PC-9 (cell line): ENCODE measurements at regions not wholly inside any gene's neighbourhood (a gene's known extent, or its start where the extent isn't known, plus 50 kb on each side); places are given as distances from the start of the nearest gene placed in this dataset.

Source experiments
- BruUV-seq: library from RNA; stranded (reverse); fragments of 400-500 nt; replicated peaks from 2 replicates; lab custom pipeline; 2021; lab: Mats Ljungman, UMichigan
- CTCF ChIA-PET: fragments of 300-600 bp; sonication (Branson Sonifier 250); formaldehyde crosslinking; loops from one replicate; lab custom pipeline; 2022; ENCODE audit warnings: antibody characterized with exemption; lab: Charles Lee
- POLR2A ChIA-PET: fragments of 300-600 bp; sonication (Branson Sonifier 250); formaldehyde crosslinking; loops from one replicate; lab custom pipeline; 2022; ENCODE audit warnings: antibody characterized with exemption; ENCODE audit not compliant: unreplicated experiment; lab: Charles Lee
- DNase-seq, 2 experiments: peaks; one replicate each; pipeline versions ENCODE4 v3.0.0 to v3.0.0-alpha.2; 2015 to 2022; ENCODE audit warnings: mixed read lengths in 1 of 2
- H2AFZ ChIP-seq: fragments of 200-600 bp; sonication (generic); 2 replicates; pipeline ENCODE4 v1.8.1; 2017; ENCODE audit warnings: antibody characterized with exemption
- H3F3A ChIP-seq: fragments of 200-600 bp; sonication (generic); 2 replicates; pipeline ENCODE4 v1.8.1; 2017; ENCODE audit warnings: antibody characterized with exemption, mild to moderate bottlenecking, low read depth; ENCODE audit not compliant: insufficient read depth
- H3K27ac ChIP-seq: fragments of 200-600 bp; sonication (generic); 2 replicates; pipeline ENCODE4 v1.6.1; 2016; ENCODE audit warnings: mixed run types
- H3K27me3 ChIP-seq: fragments of 200-600 bp; sonication (generic); 2 replicates; pipeline ENCODE4 v1.6.1; 2016; ENCODE audit warnings: low read depth, mixed run types; ENCODE audit not compliant: insufficient read depth
- H3K36me3 ChIP-seq: fragments of 200-600 bp; sonication (generic); 2 replicates; pipeline ENCODE4 v1.6.1; 2016; ENCODE audit warnings: low read depth, mixed run types
- H3K4me1 ChIP-seq: fragments of 200-600 bp; sonication (generic); replicated peaks from 2 replicates; pipeline ENCODE4 v1.6.1; 2016; ENCODE audit warnings: mixed run types; ENCODE audit not compliant: insufficient read depth
- H3K4me2 ChIP-seq: fragments of 200-600 bp; sonication (generic); 2 replicates; pipeline ENCODE4 v1.6.1; 2017; ENCODE audit warnings: mixed run types
- H3K4me3 ChIP-seq: fragments of 200-600 bp; sonication (generic); 2 replicates; pipeline ENCODE4 v1.6.1; 2016; ENCODE audit warnings: mixed run types
- H3K79me2 ChIP-seq: fragments of 200-600 bp; sonication (generic); 2 replicates; pipeline ENCODE4 v1.6.1; 2017; ENCODE audit warnings: low read depth, mixed run types
- H3K9me2 ChIP-seq: fragments of 200-600 bp; sonication (generic); 2 replicates; pipeline ENCODE4 v1.8.1; 2017; ENCODE audit warnings: mild to moderate bottlenecking; ENCODE audit not compliant: insufficient read depth
- H3K9me3 ChIP-seq: fragments of 200-600 bp; sonication (generic); 2 replicates; pipeline ENCODE4 v1.8.1; 2016; ENCODE audit warnings: low read depth; ENCODE audit not compliant: insufficient read depth
- H4K20me1 ChIP-seq: fragments of 200-600 bp; sonication (generic); 2 replicates; pipeline ENCODE4 v1.8.1; 2017; ENCODE audit not compliant: insufficient read depth
- CTCF ChIP-seq: fragments of 200-600 bp; sonication (generic); conservative IDR thresholded peaks from 2 replicates; pipeline ENCODE4 v1.6.1; 2017; ENCODE audit warnings: mixed run types, antibody characterized with exemption, mild to moderate bottlenecking, moderate library complexity
- EZH2 ChIP-seq: fragments of 200-600 bp; sonication (generic); IDR thresholded peaks from 2 replicates; pipeline ENCODE4 v1.8.0; 2017; ENCODE audit warnings: antibody characterized with exemption, low read depth
- intact Hi-C: fragments of 100-400 bp; cut with micrococcal nuclease; formaldehyde crosslinking; loops from one replicate; pipeline ENCODE4 v1.10.0; 2022; ENCODE audit not compliant: unreplicated experiment

- H3F3A ChIP-seq, result no peaks in the 10 kb centered on the region
- H3K4me2 ChIP-seq, result no peak overlapping the region
- H3K36me3 ChIP-seq, result no peaks in the 10 kb centered on the region
- no peaks in the 10 kb centered on the region for H3K79me2 ChIP-seq
- no TSS peak for BruUV-seq
- H3K4me1 ChIP-seq, result no peaks in the 10 kb centered on the region
- ChIA-PET CTCF (no interaction called here), POLR2A (no interaction called here)
- TF ChIP-seq EZH2 (no peak), CTCF (no peak)
- no peaks in the 10 kb centered on the region for H3K9me3 ChIP-seq
- no peaks in the 10 kb centered on the region for H4K20me1 ChIP-seq
- no peak overlapping the region for H3K27ac ChIP-seq
- DNase-seq, result no peak
- H3K27me3 ChIP-seq, result 0 out of 2 replicates have a peak, but pooled peaks cover 6% of the 10 kb centered on the region
- H3K4me3 ChIP-seq, result no peak overlapping the region
- no peak overlapping the region for H2AFZ ChIP-seq
- intact Hi-C loops, result no loop called here
- no peaks in the 10 kb centered on the region for H3K9me2 ChIP-seq
These were observed 271.8 kb downstream of the SUCLG1 start for GRCh38 chr2:84187258-84187657.

- ChIA-PET POLR2A (no interaction called here), CTCF (no interaction called here)
- no peak for TF ChIP-seq EZH2
- TF ChIP-seq CTCF, result no peak
- Histone ChIP-seq H3K4me1 (no peaks in the 10 kb centered on the region), H2AFZ (no peak overlapping the region), H3K27ac (no peak overlapping the region), H3K9me3 (no peaks in the 10 kb centered on the region), H3K36me3 (no peaks in the 10 kb centered on the region), H3K4me2 (no peak overlapping the region), H3K9me2 (no peaks in the 10 kb centered on the region; the same call in 1 of the 2 replicates), H3F3A (no peaks in the 10 kb centered on the region), H4K20me1 (no peaks in the 10 kb centered on the region), H3K79me2 (no peaks in the 10 kb centered on the region), H3K4me3 (no peak overlapping the region), H3K27me3 (0 out of 2 replicates have a peak, but pooled peaks cover 4% of the 10 kb centered on the region)
- intact Hi-C loops, result no loop called here
- no peak for DNase-seq
- BruUV-seq, result no TSS peak
These were observed 277.2 kb downstream of the SUCLG1 start for GRCh38 chr2:84181927-84182326.

GRCh38 chr2:84177733-84178132 is 281.3 kb downstream of the SUCLG1 start:
- BruUV-seq, result no TSS peak
- ChIA-PET POLR2A (no interaction called here), CTCF (no interaction called here)
- no peaks in the 10 kb centered on the region for H3K4me1 ChIP-seq
- intact Hi-C loops, result no loop called here
- no peaks in the 10 kb centered on the region for H3K36me3 ChIP-seq
- H3K4me3 ChIP-seq, result no peak overlapping the region
- no peak overlapping the region for H2AFZ ChIP-seq
- no peaks in the 10 kb centered on the region for H4K20me1 ChIP-seq
- no peaks in the 10 kb centered on the region for H3K27me3 ChIP-seq
- no peaks in the 10 kb centered on the region for H3K9me3 ChIP-seq
- TF ChIP-seq CTCF, result no peak
- TF ChIP-seq EZH2, result no peak
- H3K4me2 ChIP-seq, result no peak overlapping the region
- no peak for DNase-seq
- H3K27ac ChIP-seq, result no peak overlapping the region
- H3F3A ChIP-seq, result no peaks in the 10 kb centered on the region
- no peaks in the 10 kb centered on the region for H3K79me2 ChIP-seq
- H3K9me2 ChIP-seq, result no peaks in the 10 kb centered on the region; the same call in 1 of the 2 replicates
